ENCODE measurements at regions not wholly inside any gene's neighbourhood (a gene's known extent, or its start where the extent isn't known, plus 50 kb on each side); places are given as distances from the start of the nearest gene placed in this dataset.

GRCh38 chr15:31264559-31265089 lies 62.0 kb upstream of the KLF13 start:
- no peak overlapping the region for H3K4me3 Mint-ChIP-seq
- TF ChIP-seq, protein P1, sequence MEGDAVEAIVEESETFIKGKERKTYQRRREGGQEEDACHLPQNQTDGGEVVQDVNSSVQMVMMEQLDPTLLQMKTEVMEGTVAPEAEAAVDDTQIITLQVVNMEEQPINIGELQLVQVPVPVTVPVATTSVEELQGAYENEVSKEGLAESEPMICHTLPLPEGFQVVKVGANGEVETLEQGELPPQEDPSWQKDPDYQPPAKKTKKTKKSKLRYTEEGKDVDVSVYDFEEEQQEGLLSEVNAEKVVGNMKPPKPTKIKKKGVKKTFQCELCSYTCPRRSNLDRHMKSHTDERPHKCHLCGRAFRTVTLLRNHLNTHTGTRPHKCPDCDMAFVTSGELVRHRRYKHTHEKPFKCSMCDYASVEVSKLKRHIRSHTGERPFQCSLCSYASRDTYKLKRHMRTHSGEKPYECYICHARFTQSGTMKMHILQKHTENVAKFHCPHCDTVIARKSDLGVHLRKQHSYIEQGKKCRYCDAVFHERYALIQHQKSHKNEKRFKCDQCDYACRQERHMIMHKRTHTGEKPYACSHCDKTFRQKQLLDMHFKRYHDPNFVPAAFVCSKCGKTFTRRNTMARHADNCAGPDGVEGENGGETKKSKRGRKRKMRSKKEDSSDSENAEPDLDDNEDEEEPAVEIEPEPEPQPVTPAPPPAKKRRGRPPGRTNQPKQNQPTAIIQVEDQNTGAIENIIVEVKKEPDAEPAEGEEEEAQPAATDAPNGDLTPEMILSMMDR (IDR thresholded peaks at IDR 0.05), result no peak
- no peaks in the 10 kb centered on the region for H3K9me3 Mint-ChIP-seq
- POLR2A ChIA-PET, result interaction anchor here (1.0 to 2.1 kb wide), 9 partner anchors 16 to 169 kb away, joined by 3 to 10 read pairs (median 4); partner anchors contain the start of gene KLF13
- CTCF ChIA-PET, result interaction anchor here (1.1 to 2.7 kb wide), 6 partner anchors 9 to 226 kb away, joined by 3 to 14 read pairs (median 6); no protein-coding TSS in a partner anchor
- peaks cover 56% of the 10 kb centered on the region for H3K4me1 Mint-ChIP-seq (ENCODE audit: low read depth)
- peaks cover 3% of the 10 kb centered on the region for H3K27me3 Mint-ChIP-seq
- DNase-seq (no peak), ATAC-seq (no peak)
- intact Hi-C loops (cut with micrococcal nuclease), result loop anchor here (5.0 kb wide), 1 partner anchor 98 kb away; no protein-coding TSS in a partner anchor
- peak overlapping the region; percentile 82 for H3K27ac Mint-ChIP-seq
- no peaks in the 10 kb centered on the region for H3K36me3 Mint-ChIP-seq (ENCODE audit: low read depth)

DNA sequence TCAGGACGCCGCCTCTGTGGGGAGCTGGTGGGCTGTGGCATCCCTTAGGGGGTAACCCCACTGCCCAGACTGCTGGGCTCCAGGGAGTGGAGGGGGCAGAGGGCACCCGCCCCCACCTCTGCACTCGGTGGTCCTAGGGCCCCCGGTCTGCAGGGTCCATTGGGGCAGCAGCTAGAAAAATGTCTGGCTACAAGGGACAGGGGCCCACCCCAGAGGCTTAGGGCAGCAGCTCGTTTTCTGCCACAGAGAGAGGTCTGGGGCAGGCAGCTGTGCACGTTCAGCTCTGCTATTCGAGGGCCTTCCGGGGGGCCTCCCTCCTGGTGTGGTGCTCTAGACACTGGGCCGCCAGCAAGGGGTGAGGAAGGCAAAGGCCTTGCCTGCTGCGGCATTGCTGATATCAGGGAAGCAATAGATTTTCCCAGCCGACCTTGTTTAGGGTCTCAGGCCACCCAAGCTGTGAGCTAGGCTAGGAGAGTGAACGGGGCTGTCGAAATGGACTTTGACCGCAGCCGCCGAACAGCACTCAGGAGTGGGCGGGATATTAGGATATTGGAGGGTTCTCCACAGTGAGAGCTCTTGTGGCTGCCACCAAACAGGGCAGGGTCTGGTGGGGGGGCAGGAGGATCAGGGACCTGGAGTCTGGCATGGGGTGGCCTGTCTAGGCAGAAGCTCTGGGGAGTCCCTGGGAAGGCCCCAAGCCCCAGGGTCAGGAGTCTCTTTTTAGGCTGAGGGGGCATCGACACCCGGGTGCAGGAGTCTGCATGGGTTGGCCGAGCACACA lies 61.4 kb upstream of the KLF13 start:
- POLR2A ChIA-PET, result interaction anchor here (1.0 to 2.1 kb wide), 9 partner anchors 16 to 170 kb away, joined by 3 to 10 read pairs (median 4); partner anchors contain the start of gene KLF13
- DNase-seq, result no peak

GRCh38 chr15:31265871-31266711 lies 60.5 kb upstream of the KLF13 start:
- CTCF ChIA-PET, result interaction anchor here (0.8 to 1.2 kb wide), 3 partner anchors 51 to 223 kb away, joined by 3 to 5 read pairs (median 4); no protein-coding TSS in a partner anchor
- H3K36me3 Mint-ChIP-seq (ENCODE audit: low read depth), result no peaks in the 10 kb centered on the region
- peaks cover 3% of the 10 kb centered on the region for H3K27me3 Mint-ChIP-seq
- DNase-seq (peak; percentile 81), ATAC-seq (peak; percentile 66)
- intact Hi-C loops (cut with micrococcal nuclease), result loop anchor here (5.0 kb wide), 1 partner anchor 96 kb away; no protein-coding TSS in a partner anchor
- POLR2A ChIA-PET, result interaction anchor here (1.0 to 2.1 kb wide), 6 partner anchors 17 to 169 kb away, joined by 3 to 6 read pairs (median 4); no protein-coding TSS in a partner anchor
- H3K9me3 Mint-ChIP-seq, result no peaks in the 10 kb centered on the region
- peak overlapping the region; percentile 69 for H3K27ac Mint-ChIP-seq
- H3K4me1 Mint-ChIP-seq (ENCODE audit: low read depth), result peaks cover 58% of the 10 kb centered on the region
- TF ChIP-seq, protein P1 (IDR thresholded peaks at IDR 0.05), result no peak
- no peak overlapping the region for H3K4me3 Mint-ChIP-seq

More for the DNA sequence above, 61.4 kb upstream of the KLF13 start:
- Mint-ChIP-seq H3K27me3 (peaks cover 3% of the 10 kb centered on the region), H3K4me3 (no peak overlapping the region), H3K9me3 (no peaks in the 10 kb centered on the region), H3K36me3 (ENCODE audit: low read depth) (no peaks in the 10 kb centered on the region), H3K27ac (peak overlapping the region; percentile 69), H3K4me1 (ENCODE audit: low read depth) (peaks cover 58% of the 10 kb centered on the region)
- TF ChIP-seq, protein P1 (IDR thresholded peaks at IDR 0.05), result no peak
- no peak for ATAC-seq
- intact Hi-C loops (cut with micrococcal nuclease), result loop anchor here (5.0 kb wide), 1 partner anchor 97 kb away; no protein-coding TSS in a partner anchor
- CTCF ChIA-PET, result interaction anchor here (1.1 to 2.7 kb wide), 4 partner anchors 9 to 224 kb away, joined by 3 to 14 read pairs (median 7); no protein-coding TSS in a partner anchor

GRCh38 chr15:31266712-31267111 lies 59.9 kb upstream of the KLF13 start:
- ChIA-PET CTCF (interaction anchor here (0.8 to 1.2 kb wide), 2 partner anchors 52 to 216 kb away, joined by 3 to 4 read pairs; no protein-coding TSS in a partner anchor), POLR2A (interaction anchor here (0.9 to 1.4 kb wide), 2 partner anchors 58 to 59 kb away, joined by 3 to 4 read pairs; no protein-coding TSS in a partner anchor)
- DNase-seq, result no peak
- TF ChIP-seq, protein P1 (IDR thresholded peaks at IDR 0.05), result no peak
- Mint-ChIP-seq H3K36me3 (ENCODE audit: low read depth) (no peaks in the 10 kb centered on the region), H3K4me1 (ENCODE audit: low read depth) (peaks cover 64% of the 10 kb centered on the region), H3K27me3 (peaks cover 3% of the 10 kb centered on the region), H3K27ac (peak overlapping the region; percentile 69), H3K9me3 (no peaks in the 10 kb centered on the region), H3K4me3 (no peak overlapping the region)
- ATAC-seq, result peak; percentile 17
- intact Hi-C loops (cut with micrococcal nuclease), result loop anchor here (5.0 kb wide), 1 partner anchor 96 kb away; no protein-coding TSS in a partner anchor
